Mesendoderm (in vitro differentiated cells): ENCODE measurements at regions not wholly inside any gene's neighbourhood (a gene's known extent, or its start where the extent isn't known, plus 50 kb on each side); places are given as distances from the start of the nearest gene placed in this dataset.

Experiments
- DNase-seq: peaks from one replicate; pipeline ENCODE4 v3.0.0; 2013
- H2AK5ac ChIP-seq: 2 replicates; pipeline ENCODE4 v1.6.1; 2013; ENCODE audit warnings: low read length, inconsistent platforms
- H2BK120ac ChIP-seq: 2 replicates; pipeline ENCODE4 v1.6.1; 2013; ENCODE audit warnings: low read depth, mild to moderate bottlenecking, low read length, moderate library complexity, mixed read lengths
- H2BK15ac ChIP-seq: replicated peaks from 2 replicates; pipeline ENCODE4 v1.6.1; 2013; ENCODE audit warnings: low read depth, mild to moderate bottlenecking, moderate library complexity
- H2BK5ac ChIP-seq: 2 replicates; pipeline ENCODE4 v1.6.1; 2013; ENCODE audit warnings: low read length, inconsistent platforms
- H3K18ac ChIP-seq: 2 replicates; pipeline ENCODE4 v1.6.1; 2013; ENCODE audit warnings: mild to moderate bottlenecking, low read length, mixed read lengths
- H3K23ac ChIP-seq: one replicate; pipeline ENCODE4 v1.6.1; 2013; ENCODE audit warnings: low read length
- H3K27ac ChIP-seq: 2 replicates; pipeline ENCODE4 v1.5.1; 2013; ENCODE audit warnings: low read depth, mild to moderate bottlenecking, inconsistent platforms, low read length, moderate library complexity
- H3K27me3 ChIP-seq: 2 replicates; pipeline ENCODE4 v1.6.1; 2013; ENCODE audit warnings: low read length, control low read depth, mild to moderate bottlenecking, inconsistent platforms; ENCODE audit not compliant: insufficient read depth, poor library complexity
- H3K36me3 ChIP-seq: 2 replicates; pipeline ENCODE4 v1.6.1; 2013; ENCODE audit warnings: low read length, inconsistent platforms; ENCODE audit not compliant: control insufficient read depth, insufficient read depth
- H3K4ac ChIP-seq: one replicate; pipeline ENCODE4 v1.6.1; 2013; ENCODE audit warnings: low read depth, mild to moderate bottlenecking, low read length, moderate library complexity
- H3K4me1 ChIP-seq: 2 replicates; pipeline ENCODE4 v1.6.1; 2013; ENCODE audit warnings: low read depth, low read length, inconsistent platforms; ENCODE audit not compliant: control insufficient read depth
- H3K4me2 ChIP-seq: 2 replicates; pipeline ENCODE4 v1.6.1; 2013; ENCODE audit warnings: low read length
- H3K4me3 ChIP-seq: 2 replicates; pipeline ENCODE4 v1.5.1; 2013; ENCODE audit warnings: mild to moderate bottlenecking, low read length
- H3K56ac ChIP-seq: one replicate; pipeline ENCODE4 v1.6.1; 2013; ENCODE audit warnings: low read length
- H3K79me1 ChIP-seq: 2 replicates; pipeline ENCODE4 v1.6.1; 2013; ENCODE audit warnings: low read length, inconsistent platforms
- H3K79me2 ChIP-seq: 2 replicates; pipeline ENCODE4 v1.6.1; 2013; ENCODE audit warnings: mild to moderate bottlenecking, low read length; ENCODE audit not compliant: control insufficient read depth, insufficient read depth
- H3K9ac ChIP-seq: 2 replicates; pipeline ENCODE4 v1.6.1; 2013; ENCODE audit warnings: low read length, inconsistent platforms
- H4K5ac ChIP-seq: one replicate; pipeline ENCODE4 v1.6.1; 2013; ENCODE audit warnings: low read length
- H4K8ac ChIP-seq: one replicate; pipeline ENCODE4 v1.6.1; 2013; ENCODE audit warnings: low read depth, mild to moderate bottlenecking, control low read depth, low read length, moderate library complexity
- WGBS: extraction: QIAGEN DNeasy Blood & Tissue Kit; methylation state at CpG from one replicate; pipeline ENCODE4 v1.1.7; 2013; ENCODE audit warnings: low lambda C conversion rate, missing lambda C conversion rate; ENCODE audit not compliant: insufficient coverage; ENCODE audit errors: extremely low coverage; 5-methylcytosine and 5-hydroxymethylcytosine counted together

GRCh38 chr4:4913628-4914027, 54.2 kb downstream of the MSX1 start:
- Histone ChIP-seq H4K8ac (no peak overlapping the region), H3K4me2 (no peak overlapping the region), H4K5ac (no peak overlapping the region), H3K27ac (no peak overlapping the region), H3K27me3 (no peaks in the 10 kb centered on the region), H2BK15ac (no peak overlapping the region), H3K18ac (no peak overlapping the region), H3K4ac (no peak overlapping the region), H2BK5ac (no peak overlapping the region), H3K9ac (no peak overlapping the region), H3K36me3 (no peaks in the 10 kb centered on the region), H3K79me2 (no peaks in the 10 kb centered on the region), H3K23ac (no peak overlapping the region), H3K4me1 (no peaks in the 10 kb centered on the region), H3K56ac (no peak overlapping the region), H2BK120ac (no peak overlapping the region), H3K79me1 (no peaks in the 10 kb centered on the region), H3K4me3 (no peak overlapping the region), H2AK5ac (no peak overlapping the region)
- DNase-seq: no peak

- Histone ChIP-seq H3K18ac (no peak overlapping the region), H2BK15ac (no peak overlapping the region), H2BK5ac (no peak overlapping the region), H3K27me3 (no peaks in the 10 kb centered on the region), H3K23ac (no peak overlapping the region), H3K4me3 (no peak overlapping the region), H3K56ac (no peak overlapping the region), H3K9ac (no peak overlapping the region), H3K27ac (no peak overlapping the region), H2BK120ac (no peak overlapping the region), H3K36me3 (no peaks in the 10 kb centered on the region), H3K79me1 (no peaks in the 10 kb centered on the region), H3K4me2 (no peak overlapping the region), H3K79me2 (no peaks in the 10 kb centered on the region), H3K4ac (no peak overlapping the region), H4K8ac (no peak overlapping the region), H3K4me1 (no peaks in the 10 kb centered on the region), H4K5ac (no peak overlapping the region), H2AK5ac (no peak overlapping the region)
- WGBS: no CpG with 5 or more reads among the region's 4 CpGs
- no peak for DNase-seq
Observed at GRCh38 chr4:4914059-4914820, 54.8 kb downstream of the MSX1 start.

- Histone ChIP-seq H2BK5ac (no peak overlapping the region), H4K8ac (no peak overlapping the region), H2AK5ac (no peak overlapping the region), H3K27ac (no peak overlapping the region), H3K18ac (no peak overlapping the region), H4K5ac (no peak overlapping the region), H3K79me1 (no peaks in the 10 kb centered on the region), H3K36me3 (no peaks in the 10 kb centered on the region), H3K4me3 (no peak overlapping the region), H3K4me1 (no peaks in the 10 kb centered on the region), H3K9ac (no peak overlapping the region), H3K56ac (no peak overlapping the region), H3K27me3 (no peaks in the 10 kb centered on the region), H3K4ac (no peak overlapping the region), H3K4me2 (no peak overlapping the region), H2BK15ac (no peak overlapping the region), H2BK120ac (no peak overlapping the region), H3K23ac (no peak overlapping the region), H3K79me2 (no peaks in the 10 kb centered on the region)
- no CpG with 5 or more reads among the region's 10 CpGs for WGBS
- no peak for DNase-seq
Observed at GRCh38 chr4:4914965-4915845, 55.7 kb downstream of the MSX1 start.

GRCh38 chr4:4918067-4918466, 58.6 kb downstream of the MSX1 start:
- no peak overlapping the region for H4K5ac ChIP-seq
- DNase-seq: no peak
- no peak overlapping the region for H3K27ac ChIP-seq
- H3K79me2 ChIP-seq: no peaks in the 10 kb centered on the region
- H3K4me3 ChIP-seq: no peak overlapping the region
- H3K27me3 ChIP-seq: no peaks in the 10 kb centered on the region
- H2BK120ac ChIP-seq: no peak overlapping the region
- no peak overlapping the region for H3K9ac ChIP-seq
- no peaks in the 10 kb centered on the region for H3K36me3 ChIP-seq
- no peak overlapping the region for H3K18ac ChIP-seq
- no peak overlapping the region for H2BK15ac ChIP-seq
- H3K4ac ChIP-seq: no peak overlapping the region
- no peak overlapping the region for H4K8ac ChIP-seq
- no peak overlapping the region for H2AK5ac ChIP-seq
- H3K56ac ChIP-seq: no peak overlapping the region
- no peaks in the 10 kb centered on the region for H3K79me1 ChIP-seq
- no peaks in the 10 kb centered on the region for H3K4me1 ChIP-seq
- no CpG with 5 or more reads among the region's 2 CpGs for WGBS
- no peak overlapping the region for H3K4me2 ChIP-seq
- H2BK5ac ChIP-seq: no peak overlapping the region
- no peak overlapping the region for H3K23ac ChIP-seq

GRCh38 chr4:4919927-4920326, 60.5 kb downstream of the MSX1 start:
- no peak overlapping the region for H3K4me2 ChIP-seq
- H3K27me3 ChIP-seq: no peaks in the 10 kb centered on the region
- no CpG with 5 or more reads among the region's 11 CpGs for WGBS
- no peak for DNase-seq
- H3K79me2 ChIP-seq: no peaks in the 10 kb centered on the region
- no peaks in the 10 kb centered on the region for H3K79me1 ChIP-seq
- H2BK120ac ChIP-seq: no peak overlapping the region
- no peaks in the 10 kb centered on the region for H3K4me1 ChIP-seq
- H2AK5ac ChIP-seq: no peak overlapping the region
- no peak overlapping the region for H2BK15ac ChIP-seq
- no peaks in the 10 kb centered on the region for H3K36me3 ChIP-seq
- H3K27ac ChIP-seq: no peak overlapping the region
- H3K23ac ChIP-seq: no peak overlapping the region
- H4K8ac ChIP-seq: no peak overlapping the region
- H3K9ac ChIP-seq: no peak overlapping the region
- H3K56ac ChIP-seq: no peak overlapping the region
- no peak overlapping the region for H3K4ac ChIP-seq
- no peak overlapping the region for H3K4me3 ChIP-seq
- no peak overlapping the region for H4K5ac ChIP-seq
- H2BK5ac ChIP-seq: no peak overlapping the region
- H3K18ac ChIP-seq: no peak overlapping the region
